ENCODE measurements at regions not wholly inside any gene's neighbourhood (a gene's known extent, or its start where the extent isn't known, plus 50 kb on each side); places are given as distances from the start of the nearest gene placed in this dataset.
A peak's percentile ranks its signal among the peaks of the same experiment; 100 is the strongest.

- Mint-ChIP-seq H3K27me3 (peaks cover 28% of the 10 kb centered on the region), H3K4me1 (ENCODE audit: low read depth) (peaks cover 15% of the 10 kb centered on the region), H3K36me3 (ENCODE audit: low read depth) (no peaks in the 10 kb centered on the region), H3K27ac (no peak overlapping the region), H3K9me3 (no peaks in the 10 kb centered on the region), H3K4me3 (peak overlapping the region; percentile 7)
These were observed 168.9 kb upstream of the PDE10A start for GRCh38 chr6:165831812-165832510.

DNA sequence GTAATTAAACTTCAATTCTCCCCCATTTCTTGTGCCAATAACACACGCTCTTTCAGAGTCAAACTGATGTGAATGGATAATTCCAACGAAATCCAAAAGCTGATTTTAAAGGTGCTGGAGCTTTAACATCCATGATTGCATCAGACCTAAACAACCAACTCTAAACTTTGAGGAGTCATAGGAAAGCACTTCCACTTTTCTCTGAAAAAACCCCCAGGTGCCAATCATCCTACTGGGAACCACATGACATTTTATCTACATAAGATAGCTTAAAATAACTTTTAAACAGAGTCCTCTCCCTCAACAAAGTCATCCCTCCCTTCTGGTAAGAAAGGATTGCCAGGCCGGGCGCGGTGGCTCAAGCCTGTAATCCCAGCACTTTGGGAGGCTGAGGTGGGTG lies 167.7 kb upstream of the PDE10A start:
- H3K9me3 Mint-ChIP-seq = no peaks in the 10 kb centered on the region
- no peak overlapping the region for H3K27ac Mint-ChIP-seq
- H3K4me1 Mint-ChIP-seq (ENCODE audit: low read depth) = peaks cover 15% of the 10 kb centered on the region
- no peak overlapping the region for H3K4me3 Mint-ChIP-seq
- H3K27me3 Mint-ChIP-seq = peaks cover 24% of the 10 kb centered on the region
- no peaks in the 10 kb centered on the region for H3K36me3 Mint-ChIP-seq (ENCODE audit: low read depth)

- Mint-ChIP-seq H3K4me1 (ENCODE audit: low read depth) (peaks cover 15% of the 10 kb centered on the region), H3K36me3 (ENCODE audit: low read depth) (no peaks in the 10 kb centered on the region), H3K9me3 (no peaks in the 10 kb centered on the region), H3K4me3 (no peak overlapping the region), H3K27ac (no peak overlapping the region), H3K27me3 (peaks cover 24% of the 10 kb centered on the region)
These were observed 166.3 kb upstream of the PDE10A start for GRCh38 chr6:165829376-165829775.

- H3K36me3 Mint-ChIP-seq (ENCODE audit: low read depth) = no peaks in the 10 kb centered on the region
- H3K4me1 Mint-ChIP-seq (ENCODE audit: low read depth) = peaks cover 6% of the 10 kb centered on the region
- H3K27me3 Mint-ChIP-seq = peaks cover 17% of the 10 kb centered on the region
- no peak overlapping the region for H3K4me3 Mint-ChIP-seq
- no peaks in the 10 kb centered on the region for H3K9me3 Mint-ChIP-seq
- H3K27ac Mint-ChIP-seq = no peak overlapping the region
These were observed 164.1 kb upstream of the PDE10A start for GRCh38 chr6:165827190-165827518.

- Mint-ChIP-seq H3K36me3 (ENCODE audit: low read depth) (no peaks in the 10 kb centered on the region), H3K27me3 (peaks cover 14% of the 10 kb centered on the region), H3K9me3 (no peaks in the 10 kb centered on the region), H3K4me1 (ENCODE audit: low read depth) (peaks cover 1% of the 10 kb centered on the region), H3K4me3 (no peak overlapping the region), H3K27ac (no peak overlapping the region)
These were observed 163.6 kb upstream of the PDE10A start for GRCh38 chr6:165826487-165827189.

DNA sequence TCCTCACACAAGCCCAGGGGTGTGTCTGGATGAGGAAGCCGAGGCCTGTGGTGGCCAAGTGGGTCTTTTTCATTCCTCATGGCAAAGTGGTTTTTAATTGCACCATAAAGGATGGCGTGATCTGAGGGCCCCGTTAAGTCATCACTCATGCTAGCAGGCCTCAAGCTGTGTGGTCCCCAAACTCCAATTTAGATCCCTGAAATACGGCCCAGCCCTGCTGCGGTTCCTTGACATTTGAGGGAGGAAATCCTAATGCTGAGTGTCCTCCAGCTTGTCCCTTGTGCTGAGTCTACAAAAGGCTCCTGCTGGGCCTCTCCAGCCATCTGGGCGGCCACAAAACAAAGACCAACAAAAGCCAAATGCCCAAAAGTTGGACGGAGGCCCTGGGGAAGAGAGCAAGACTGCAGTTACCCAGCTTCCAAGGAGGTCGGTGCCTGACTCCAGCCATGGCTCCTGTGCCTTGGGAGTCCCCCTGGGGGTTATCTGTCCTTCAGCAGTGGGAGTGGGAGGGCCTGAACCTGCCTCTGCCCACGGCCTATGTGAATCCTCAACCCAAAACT lies 162.3 kb upstream of the PDE10A start:
- peaks cover 19% of the 10 kb centered on the region for H3K27me3 Mint-ChIP-seq
- no peaks in the 10 kb centered on the region for H3K9me3 Mint-ChIP-seq
- no peaks in the 10 kb centered on the region for H3K36me3 Mint-ChIP-seq (ENCODE audit: low read depth)
- H3K4me1 Mint-ChIP-seq (ENCODE audit: low read depth) = no peaks in the 10 kb centered on the region
- H3K27ac Mint-ChIP-seq = no peak overlapping the region
- H3K4me3 Mint-ChIP-seq = no peak overlapping the region

DNA sequence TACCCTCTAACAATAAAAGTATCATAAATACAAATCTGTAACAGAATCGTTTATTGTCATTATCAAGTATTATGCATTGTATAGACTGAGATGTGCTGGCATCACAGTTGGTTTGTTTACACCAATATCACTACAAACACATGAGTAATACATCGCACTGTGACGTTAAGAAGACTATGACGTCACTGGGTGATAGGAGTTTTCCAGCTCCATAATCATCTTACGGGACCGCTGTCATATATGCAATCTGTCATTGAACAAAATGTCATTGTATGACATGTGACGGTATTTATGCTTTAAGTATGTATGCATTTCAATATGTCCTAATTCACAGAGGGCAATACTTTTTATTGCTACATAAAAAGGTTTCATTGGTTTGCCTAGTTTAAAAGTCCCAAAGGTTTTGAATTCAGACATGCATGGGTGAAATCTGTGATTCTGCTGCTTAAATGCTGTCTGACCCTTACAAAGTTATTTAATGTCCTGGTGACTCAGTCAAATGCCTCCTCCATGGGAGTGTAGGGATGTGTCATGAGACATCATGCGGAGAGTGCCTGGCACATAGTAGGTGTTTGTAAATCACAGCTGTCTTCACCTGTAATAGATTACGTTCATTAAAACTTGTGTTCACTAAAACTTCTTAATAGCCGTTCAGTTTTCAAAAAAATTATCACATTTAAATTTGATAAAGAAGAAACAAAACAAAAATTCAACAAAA lies 160.7 kb upstream of the PDE10A start:
- H3K4me3 Mint-ChIP-seq = no peak overlapping the region
- no peak overlapping the region for H3K27ac Mint-ChIP-seq
- no peaks in the 10 kb centered on the region for H3K9me3 Mint-ChIP-seq
- no peaks in the 10 kb centered on the region for H3K4me1 Mint-ChIP-seq (ENCODE audit: low read depth)
- peaks cover 32% of the 10 kb centered on the region for H3K27me3 Mint-ChIP-seq
- no peaks in the 10 kb centered on the region for H3K36me3 Mint-ChIP-seq (ENCODE audit: low read depth)

GRCh38 chr6:165822501-165822900 lies 159.5 kb upstream of the PDE10A start:
- Mint-ChIP-seq H3K27me3 (peaks cover 32% of the 10 kb centered on the region), H3K4me1 (ENCODE audit: low read depth) (no peaks in the 10 kb centered on the region), H3K4me3 (no peak overlapping the region), H3K27ac (no peak overlapping the region), H3K9me3 (no peaks in the 10 kb centered on the region), H3K36me3 (ENCODE audit: low read depth) (no peaks in the 10 kb centered on the region)

DNA sequence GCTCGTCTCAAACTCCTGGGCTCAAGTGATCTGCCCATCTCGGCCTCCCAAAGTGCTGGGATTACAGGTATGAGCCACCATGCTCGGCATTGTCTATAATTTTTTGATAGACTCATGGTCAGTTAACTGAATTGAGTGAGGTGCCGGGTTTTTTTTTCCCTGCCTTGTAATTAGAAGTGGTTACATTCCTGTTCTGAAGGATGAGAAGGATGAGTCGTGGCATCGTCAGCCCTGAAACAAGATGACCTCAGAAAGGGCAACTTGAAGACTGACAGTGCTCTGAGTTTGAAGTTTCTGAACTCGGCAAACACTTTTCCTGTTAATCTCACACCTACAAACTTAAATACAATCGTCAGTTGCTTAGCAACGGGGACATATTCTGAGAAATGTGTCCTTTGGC lies 158.7 kb upstream of the PDE10A start:
- H3K36me3 Mint-ChIP-seq (ENCODE audit: low read depth) = no peaks in the 10 kb centered on the region
- H3K27me3 Mint-ChIP-seq = peaks cover 34% of the 10 kb centered on the region
- no peaks in the 10 kb centered on the region for H3K4me1 Mint-ChIP-seq (ENCODE audit: low read depth)
- no peak overlapping the region for H3K27ac Mint-ChIP-seq
- H3K4me3 Mint-ChIP-seq = no peak overlapping the region
- no peaks in the 10 kb centered on the region for H3K9me3 Mint-ChIP-seq

GRCh38 chr6:165820934-165821333 lies 157.9 kb upstream of the PDE10A start:
- H3K4me1 Mint-ChIP-seq (ENCODE audit: low read depth) = no peaks in the 10 kb centered on the region
- H3K27me3 Mint-ChIP-seq = peaks cover 42% of the 10 kb centered on the region
- H3K36me3 Mint-ChIP-seq (ENCODE audit: low read depth) = no peaks in the 10 kb centered on the region
- no peaks in the 10 kb centered on the region for H3K9me3 Mint-ChIP-seq
- H3K4me3 Mint-ChIP-seq = no peak overlapping the region
- no peak overlapping the region for H3K27ac Mint-ChIP-seq

DNA sequence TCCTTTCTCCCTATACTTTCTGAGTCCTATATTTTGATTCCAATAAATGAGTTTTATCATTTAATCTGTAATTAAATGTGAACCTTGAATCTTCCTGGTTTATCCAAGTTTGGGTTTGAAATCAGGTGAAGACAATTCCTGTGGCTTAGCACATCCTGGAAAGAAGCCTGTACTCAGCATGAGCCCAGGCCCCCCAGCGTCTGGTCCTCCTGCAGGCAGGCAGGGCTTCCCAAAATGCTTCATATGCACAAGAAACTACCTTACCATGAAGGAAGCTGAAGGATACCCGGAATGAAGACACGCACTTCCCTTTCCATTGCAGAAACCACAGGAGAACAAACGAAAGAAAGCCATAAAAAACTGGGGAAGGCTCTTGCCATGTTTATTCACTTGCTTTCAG lies 157.4 kb upstream of the PDE10A start:
- no peaks in the 10 kb centered on the region for H3K9me3 Mint-ChIP-seq
- H3K4me3 Mint-ChIP-seq = no peak overlapping the region
- no peak overlapping the region for H3K27ac Mint-ChIP-seq
- no peaks in the 10 kb centered on the region for H3K4me1 Mint-ChIP-seq (ENCODE audit: low read depth)
- no peaks in the 10 kb centered on the region for H3K36me3 Mint-ChIP-seq (ENCODE audit: low read depth)
- peaks cover 43% of the 10 kb centered on the region for H3K27me3 Mint-ChIP-seq

- Mint-ChIP-seq H3K27me3 (peaks cover 43% of the 10 kb centered on the region), H3K36me3 (ENCODE audit: low read depth) (no peaks in the 10 kb centered on the region), H3K4me3 (no peak overlapping the region), H3K27ac (no peak overlapping the region), H3K4me1 (ENCODE audit: low read depth) (no peaks in the 10 kb centered on the region), H3K9me3 (no peaks in the 10 kb centered on the region)
These were observed 156.4 kb upstream of the PDE10A start for GRCh38 chr6:165819394-165819793.

DNA sequence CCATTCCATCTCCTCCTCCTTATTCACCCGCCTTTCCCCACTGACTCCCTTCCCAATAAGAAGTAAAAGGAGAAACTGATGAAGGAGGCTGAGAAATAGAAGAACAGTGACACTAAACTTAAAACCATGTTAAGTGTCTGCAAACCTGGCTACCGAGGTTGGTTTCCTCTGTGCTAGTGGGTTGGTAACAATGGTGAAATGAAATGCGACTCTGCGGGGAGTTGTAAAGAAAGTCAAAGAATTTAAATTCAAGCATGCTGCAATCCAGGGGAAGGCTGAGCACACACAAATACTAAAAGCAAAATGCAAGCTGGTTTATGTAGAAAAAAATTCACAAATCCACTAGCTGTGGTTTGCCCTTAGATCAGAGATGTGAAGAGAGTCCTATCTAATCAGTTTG lies 155.2 kb upstream of the PDE10A start:
- peaks cover 43% of the 10 kb centered on the region for H3K27me3 Mint-ChIP-seq
- no peaks in the 10 kb centered on the region for H3K4me1 Mint-ChIP-seq (ENCODE audit: low read depth)
- H3K36me3 Mint-ChIP-seq (ENCODE audit: low read depth) = no peaks in the 10 kb centered on the region
- no peaks in the 10 kb centered on the region for H3K9me3 Mint-ChIP-seq
- no peak overlapping the region for H3K4me3 Mint-ChIP-seq
- H3K27ac Mint-ChIP-seq = no peak overlapping the region

DNA sequence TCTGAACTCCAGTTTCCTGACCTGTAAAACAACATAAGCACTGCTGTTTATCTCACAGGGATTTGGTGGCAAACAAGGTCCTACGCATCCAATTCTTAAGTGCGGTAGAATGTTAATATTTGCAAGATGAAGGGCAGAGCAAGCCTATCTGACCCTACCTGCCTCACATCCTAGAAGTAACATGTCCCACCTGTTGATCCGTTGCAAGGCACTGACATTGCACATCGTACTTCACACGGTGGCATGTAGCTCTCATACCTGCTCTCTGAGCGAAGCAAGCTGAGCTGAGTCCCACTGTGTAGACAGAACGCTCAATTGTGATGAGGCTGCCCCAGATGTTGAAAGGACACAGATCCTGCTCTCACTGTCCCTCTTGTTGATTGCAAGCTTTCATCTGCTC lies 154.7 kb upstream of the PDE10A start:
- Mint-ChIP-seq H3K4me1 (ENCODE audit: low read depth) (no peaks in the 10 kb centered on the region), H3K36me3 (ENCODE audit: low read depth) (no peaks in the 10 kb centered on the region), H3K9me3 (no peaks in the 10 kb centered on the region), H3K27ac (no peak overlapping the region), H3K4me3 (no peak overlapping the region), H3K27me3 (peaks cover 43% of the 10 kb centered on the region)

- H3K9me3 Mint-ChIP-seq = no peaks in the 10 kb centered on the region
- H3K27ac Mint-ChIP-seq = no peak overlapping the region
- no peak overlapping the region for H3K4me3 Mint-ChIP-seq
- H3K36me3 Mint-ChIP-seq (ENCODE audit: low read depth) = no peaks in the 10 kb centered on the region
- peaks cover 43% of the 10 kb centered on the region for H3K27me3 Mint-ChIP-seq
- H3K4me1 Mint-ChIP-seq (ENCODE audit: low read depth) = no peaks in the 10 kb centered on the region
These were observed 154.1 kb upstream of the PDE10A start for GRCh38 chr6:165817148-165817547.

Measured in stimulated activated naive CD8-positive, alpha-beta T cell treated with anti-CD3 and anti-CD28 coated beads, Interleukin-15, Interleukin-2, amounts not matched to agents 100 ng/mL and 50 ng/mL, for 24 hours (primary cell).